ENCODE measurements at regions not wholly inside any gene's neighbourhood (a gene's known extent, or its start where the extent isn't known, plus 50 kb on each side); places are given as distances from the start of the nearest gene placed in this dataset.

DNA sequence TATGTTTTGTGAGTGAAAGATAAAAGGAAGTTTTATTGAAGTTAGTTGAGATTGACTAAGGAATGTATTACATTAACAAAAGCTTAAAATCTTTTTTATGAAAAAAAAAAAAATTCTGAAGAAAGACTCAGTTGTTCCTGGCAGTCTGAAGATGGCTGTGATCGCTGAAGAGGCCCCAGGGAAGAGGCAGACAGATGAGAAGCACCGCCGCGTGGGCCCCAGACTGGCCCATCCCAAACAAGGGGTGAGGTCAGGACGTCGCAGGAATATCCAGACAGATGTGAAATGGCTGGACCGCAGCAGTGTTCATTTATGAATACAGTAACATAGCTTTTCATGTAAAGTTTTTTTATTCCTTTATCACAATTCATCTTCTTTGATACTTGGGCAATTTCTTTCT lies 194.2 kb downstream of the TBXT start:
- H3K4me1 ChIP-seq (ENCODE audit: control insufficient read depth, insufficient read depth, low read length), result no peaks in the 10 kb centered on the region
- no peaks in the 10 kb centered on the region for H3K36me3 ChIP-seq (ENCODE audit: control insufficient read depth in 2 of 2, insufficient read depth in 1 of 2, low read length in 2 of 2)
- TF ChIP-seq ZNF16 (tag by site-specific recombination; IDR thresholded peaks at IDR 0.05; ENCODE audit: low read depth) (no peak), ZNF132 (tag by site-specific recombination; IDR thresholded peaks at IDR 0.05; ENCODE audit: borderline replicate concordance) (no peak), ZNF223 (tag by site-specific recombination; IDR thresholded peaks at IDR 0.05) (no peak), MEIS1 (CRISPR knock-in tag; IDR thresholded peaks at IDR 0.05; ENCODE audit: borderline replicate concordance) (no peak), ZNF10 (tag by site-specific recombination; IDR thresholded peaks at IDR 0.05) (no peak), ZFP3 (tag by site-specific recombination; IDR thresholded peaks at IDR 0.05; ENCODE audit: low read depth) (no peak)
- ChIA-PET CTCF (interaction anchor here (0.9 kb wide), 1 partner anchor 133 kb away, joined by 3 read pairs; no protein-coding TSS in a partner anchor), POLR2A (no interaction called here)
- H3K9me3 ChIP-seq (ENCODE audit: control insufficient read depth, insufficient read depth, low read depth, low read length), result no peaks in the 10 kb centered on the region
- H3K27ac ChIP-seq (ENCODE audit: extremely low read depth, low read depth, low read length), result no peak overlapping the region
- H3K4me3 ChIP-seq (ENCODE audit: low read depth, low read length), result no peak overlapping the region

DNA sequence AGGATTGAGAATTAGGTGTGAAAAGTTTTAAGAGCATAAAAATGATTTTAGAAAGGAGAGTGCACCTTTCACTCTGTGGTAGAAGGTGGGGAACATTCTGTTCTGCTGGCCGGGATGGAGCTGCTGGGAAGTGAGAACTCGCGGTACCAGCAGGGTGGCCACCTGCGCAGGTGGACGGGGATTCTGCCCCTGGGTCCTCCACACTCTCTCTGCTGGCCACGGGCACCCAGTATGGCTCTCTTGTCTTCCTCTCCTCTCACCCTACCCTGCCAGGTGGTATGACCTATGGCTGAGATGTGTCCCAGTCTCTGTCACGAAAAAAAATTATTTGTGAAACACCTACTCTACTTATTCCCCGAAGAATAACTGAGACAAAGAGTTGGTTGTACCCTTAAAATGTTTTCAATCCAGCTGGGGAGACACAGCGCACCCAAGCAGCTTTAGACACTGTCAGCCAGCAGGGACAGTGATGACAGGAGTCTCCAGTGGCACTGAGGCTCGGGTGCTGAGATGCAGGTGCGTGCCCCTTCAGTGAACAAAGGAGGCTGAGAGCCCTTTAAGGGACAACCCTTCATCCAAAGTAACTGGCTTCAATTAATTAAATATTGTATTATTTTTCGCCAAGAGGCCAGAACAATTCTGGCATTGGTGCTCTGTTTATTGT lies 195.4 kb downstream of the TBXT start:
- no peak overlapping the region for H3K27ac ChIP-seq (ENCODE audit: extremely low read depth, low read depth, low read length)
- H3K4me3 ChIP-seq (ENCODE audit: low read depth, low read length), result no peak overlapping the region
- H3K4me1 ChIP-seq (ENCODE audit: control insufficient read depth, insufficient read depth, low read length), result no peaks in the 10 kb centered on the region
- CTCF ChIA-PET, result interaction anchor here (0.6 to 0.7 kb wide), 2 partner anchors 82 to 124 kb away, joined by 3 to 5 read pairs; no protein-coding TSS in a partner anchor
- no peak for TF ChIP-seq ZNF596 (tag by site-specific recombination; IDR thresholded peaks at IDR 0.05)
- no peak for TF ChIP-seq ZNF211 (tag by site-specific recombination; IDR thresholded peaks at IDR 0.05; ENCODE audit: low read depth)
- TF ChIP-seq, protein P1, sequence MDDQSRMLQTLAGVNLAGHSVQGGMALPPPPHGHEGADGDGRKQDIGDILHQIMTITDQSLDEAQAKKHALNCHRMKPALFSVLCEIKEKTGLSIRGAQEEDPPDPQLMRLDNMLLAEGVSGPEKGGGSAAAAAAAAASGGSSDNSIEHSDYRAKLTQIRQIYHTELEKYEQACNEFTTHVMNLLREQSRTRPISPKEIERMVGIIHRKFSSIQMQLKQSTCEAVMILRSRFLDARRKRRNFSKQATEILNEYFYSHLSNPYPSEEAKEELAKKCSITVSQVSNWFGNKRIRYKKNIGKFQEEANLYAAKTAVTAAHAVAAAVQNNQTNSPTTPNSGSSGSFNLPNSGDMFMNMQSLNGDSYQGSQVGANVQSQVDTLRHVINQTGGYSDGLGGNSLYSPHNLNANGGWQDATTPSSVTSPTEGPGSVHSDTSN (CRISPR knock-in tag; IDR thresholded peaks at IDR 0.05), result no peak
- no peak for TF ChIP-seq ZNF629 (tag by site-specific recombination; IDR thresholded peaks at IDR 0.05)
- no peak for TF ChIP-seq ZBTB8A (tag by site-specific recombination; IDR thresholded peaks at IDR 0.05)
- no peak for TF ChIP-seq HOXC10 (CRISPR knock-in tag; IDR thresholded peaks at IDR 0.05)
- no peak for TF ChIP-seq ZNF248 (tag by site-specific recombination; IDR thresholded peaks at IDR 0.05)
- TF ChIP-seq ZNF76 (tag by site-specific recombination; IDR thresholded peaks at IDR 0.05; ENCODE audit: borderline replicate concordance, low read depth), result no peak
- TF ChIP-seq ZNF23 (tag by site-specific recombination; IDR thresholded peaks at IDR 0.05; ENCODE audit: borderline replicate concordance), result no peak
- TF ChIP-seq ZBTB21 (tag by site-specific recombination; IDR thresholded peaks at IDR 0.05), result no peak
- no peaks in the 10 kb centered on the region for H3K9me3 ChIP-seq (ENCODE audit: control insufficient read depth, insufficient read depth, low read depth, low read length)
- POLR2A ChIA-PET, result no interaction called here
- no peaks in the 10 kb centered on the region for H3K36me3 ChIP-seq (ENCODE audit: control insufficient read depth in 2 of 2, insufficient read depth in 1 of 2, low read length in 2 of 2)

DNA sequence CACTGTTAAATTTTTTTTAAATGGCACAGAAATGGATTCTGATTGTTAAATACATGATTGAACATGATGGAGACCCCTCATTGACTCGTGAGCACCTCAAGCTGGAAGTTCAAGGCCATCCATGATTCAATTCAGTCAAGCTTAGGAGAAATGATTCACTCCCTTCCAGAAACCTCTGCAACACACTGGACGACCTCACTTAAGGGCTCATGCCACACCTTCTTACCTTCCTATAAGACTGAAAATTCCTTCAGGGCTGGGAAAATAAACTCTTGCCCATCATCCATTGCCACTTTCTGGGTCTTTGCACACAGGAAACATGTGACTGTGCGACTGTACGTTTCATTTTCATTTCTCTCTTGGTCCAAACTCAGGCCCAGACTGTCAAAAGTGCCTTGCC lies 196.4 kb downstream of the TBXT start:
- H3K4me3 ChIP-seq (ENCODE audit: low read depth, low read length), result no peak overlapping the region
- no peaks in the 10 kb centered on the region for H3K36me3 ChIP-seq (ENCODE audit: control insufficient read depth in 2 of 2, insufficient read depth in 1 of 2, low read length in 2 of 2)
- POLR2A ChIA-PET, result no interaction called here
- no peaks in the 10 kb centered on the region for H3K9me3 ChIP-seq (ENCODE audit: control insufficient read depth, insufficient read depth, low read depth, low read length)
- H3K27ac ChIP-seq (ENCODE audit: extremely low read depth, low read depth, low read length), result no peak overlapping the region
- no peaks in the 10 kb centered on the region for H3K4me1 ChIP-seq (ENCODE audit: control insufficient read depth, insufficient read depth, low read length)
- CTCF ChIA-PET, result interaction anchor here (0.7 kb wide), 1 partner anchor 56 kb away, joined by 4 read pairs; no protein-coding TSS in a partner anchor
- TF ChIP-seq, protein P2, sequence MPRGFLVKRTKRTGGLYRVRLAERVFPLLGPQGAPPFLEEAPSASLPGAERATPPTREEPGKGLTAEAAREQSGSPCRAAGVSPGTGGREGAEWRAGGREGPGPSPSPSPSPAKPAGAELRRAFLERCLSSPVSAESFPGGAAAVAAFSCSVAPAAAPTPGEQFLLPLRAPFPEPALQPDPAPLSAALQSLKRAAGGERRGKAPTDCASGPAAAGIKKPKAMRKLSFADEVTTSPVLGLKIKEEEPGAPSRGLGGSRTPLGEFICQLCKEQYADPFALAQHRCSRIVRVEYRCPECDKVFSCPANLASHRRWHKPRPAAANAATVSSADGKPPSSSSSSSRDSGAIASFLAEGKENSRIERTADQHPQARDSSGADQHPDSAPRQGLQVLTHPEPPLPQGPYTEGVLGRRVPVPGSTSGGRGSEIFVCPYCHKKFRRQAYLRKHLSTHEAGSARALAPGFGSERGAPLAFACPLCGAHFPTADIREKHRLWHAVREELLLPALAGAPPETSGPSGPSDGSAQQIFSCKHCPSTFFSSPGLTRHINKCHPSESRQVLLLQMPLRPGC (tag by site-specific recombination; IDR thresholded peaks at IDR 0.05), result no peak
- TF ChIP-seq, protein P3, sequence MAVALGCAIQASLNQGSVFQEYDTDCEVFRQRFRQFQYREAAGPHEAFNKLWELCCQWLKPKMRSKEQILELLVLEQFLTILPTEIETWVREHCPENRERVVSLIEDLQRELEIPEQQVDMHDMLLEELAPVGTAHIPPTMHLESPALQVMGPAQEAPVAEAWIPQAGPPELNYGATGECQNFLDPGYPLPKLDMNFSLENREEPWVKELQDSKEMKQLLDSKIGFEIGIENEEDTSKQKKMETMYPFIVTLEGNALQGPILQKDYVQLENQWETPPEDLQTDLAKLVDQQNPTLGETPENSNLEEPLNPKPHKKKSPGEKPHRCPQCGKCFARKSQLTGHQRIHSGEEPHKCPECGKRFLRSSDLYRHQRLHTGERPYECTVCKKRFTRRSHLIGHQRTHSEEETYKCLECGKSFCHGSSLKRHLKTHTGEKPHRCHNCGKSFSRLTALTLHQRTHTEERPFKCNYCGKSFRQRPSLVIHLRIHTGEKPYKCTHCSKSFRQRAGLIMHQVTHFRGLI (tag by site-specific recombination; IDR thresholded peaks at IDR 0.05), result no peak
- no peak for TF ChIP-seq IKZF3 (tag by site-specific recombination; IDR thresholded peaks at IDR 0.05)
- TF ChIP-seq ZNF266 (tag by site-specific recombination; IDR thresholded peaks at IDR 0.05; ENCODE audit: low read depth), result no peak
- no peak for TF ChIP-seq ZNF623 (tag by site-specific recombination; IDR thresholded peaks at IDR 0.05)
- TF ChIP-seq RBAK (tag by site-specific recombination; IDR thresholded peaks at IDR 0.05), result no peak
- TF ChIP-seq, protein P4, sequence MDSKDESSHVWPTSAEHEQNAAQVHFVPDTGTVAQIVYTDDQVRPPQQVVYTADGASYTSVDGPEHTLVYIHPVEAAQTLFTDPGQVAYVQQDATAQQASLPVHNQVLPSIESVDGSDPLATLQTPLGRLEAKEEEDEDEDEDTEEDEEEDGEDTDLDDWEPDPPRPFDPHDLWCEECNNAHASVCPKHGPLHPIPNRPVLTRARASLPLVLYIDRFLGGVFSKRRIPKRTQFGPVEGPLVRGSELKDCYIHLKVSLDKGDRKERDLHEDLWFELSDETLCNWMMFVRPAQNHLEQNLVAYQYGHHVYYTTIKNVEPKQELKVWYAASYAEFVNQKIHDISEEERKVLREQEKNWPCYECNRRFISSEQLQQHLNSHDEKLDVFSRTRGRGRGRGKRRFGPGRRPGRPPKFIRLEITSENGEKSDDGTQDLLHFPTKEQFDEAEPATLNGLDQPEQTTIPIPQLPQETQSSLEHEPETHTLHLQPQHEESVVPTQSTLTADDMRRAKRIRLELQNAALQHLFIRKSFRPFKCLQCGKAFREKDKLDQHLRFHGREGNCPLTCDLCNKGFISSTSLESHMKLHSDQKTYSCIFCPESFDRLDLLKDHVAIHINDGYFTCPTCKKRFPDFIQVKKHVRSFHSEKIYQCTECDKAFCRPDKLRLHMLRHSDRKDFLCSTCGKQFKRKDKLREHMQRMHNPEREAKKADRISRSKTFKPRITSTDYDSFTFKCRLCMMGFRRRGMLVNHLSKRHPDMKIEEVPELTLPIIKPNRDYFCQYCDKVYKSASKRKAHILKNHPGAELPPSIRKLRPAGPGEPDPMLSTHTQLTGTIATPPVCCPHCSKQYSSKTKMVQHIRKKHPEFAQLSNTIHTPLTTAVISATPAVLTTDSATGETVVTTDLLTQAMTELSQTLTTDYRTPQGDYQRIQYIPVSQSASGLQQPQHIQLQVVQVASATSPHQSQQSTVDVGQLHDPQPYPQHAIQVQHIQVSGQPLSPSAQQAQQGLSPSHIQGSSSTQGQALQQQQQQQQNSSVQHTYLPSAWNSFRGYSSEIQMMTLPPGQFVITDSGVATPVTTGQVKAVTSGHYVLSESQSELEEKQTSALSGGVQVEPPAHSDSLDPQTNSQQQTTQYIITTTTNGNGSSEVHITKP (tag by site-specific recombination; IDR thresholded peaks at IDR 0.05), result no peak

Data from HEK293 (cell line).